ENCODE measurements at regions not wholly inside any gene's neighbourhood (a gene's known extent, or its start where the extent isn't known, plus 50 kb on each side); places are given as distances from the start of the nearest gene placed in this dataset.

- Histone ChIP-seq H2AFZ (ENCODE audit: low read depth, low read length) (no peak overlapping the region), H3K27me3 (ENCODE audit: insufficient read depth, low read depth, low read length) (no peaks in the 10 kb centered on the region), H3K27ac (ENCODE audit: low read length) (peak overlapping the region; percentile 44), H4K20me1 (ENCODE audit: insufficient read depth) (no peaks in the 10 kb centered on the region), H3K9me2 (ENCODE audit: insufficient read depth, low read length) (no peaks in the 10 kb centered on the region), H3K9me3 (ENCODE audit: low read length) (no peaks in the 10 kb centered on the region), H3K79me2 (replicated peaks; ENCODE audit: insufficient read depth, low read length) (no peaks in the 10 kb centered on the region), H3F3A (ENCODE audit: insufficient read depth, low read length, poor library complexity, severe bottlenecking) (no peaks in the 10 kb centered on the region), H3K36me3 (ENCODE audit: insufficient read depth, low read length) (no peaks in the 10 kb centered on the region), H3K4me2 (ENCODE audit: low read length) (peak overlapping the region; percentile 36), H3K9ac (ENCODE audit: low read length) (no peak overlapping the region), H3K4me3 (ENCODE audit: low read length) (no peak overlapping the region)
- TF ChIP-seq MXI1 (conservative IDR thresholded peaks at IDR 0.05; ENCODE audit: poor library complexity, severe bottlenecking) (peak; percentile 54), RAD21 (conservative IDR thresholded peaks at IDR 0.05) (peak; percentile 13), POLR2AphosphoS5 (IDR thresholded peaks at IDR 0.05) (peak; percentile 62), EP300 (conservative IDR thresholded peaks at IDR 0.05; ENCODE audit: poor library complexity, severe bottlenecking) (no peak), REST (IDR thresholded peaks at IDR 0.05; ENCODE audit: borderline replicate concordance) (peak; percentile 98)
Measured at GRCh38 chr4:137611998-137612700, 79.9 kb upstream of the PCDH18 start.

GRCh38 chr4:137610960-137611359, 78.7 kb upstream of the PCDH18 start:
- Histone ChIP-seq H3K27me3 (ENCODE audit: insufficient read depth, low read depth, low read length) (no peaks in the 10 kb centered on the region), H3K27ac (ENCODE audit: low read length) (no peak overlapping the region), H3K9me2 (ENCODE audit: insufficient read depth, low read length) (no peaks in the 10 kb centered on the region), H3K79me2 (replicated peaks; ENCODE audit: insufficient read depth, low read length) (no peaks in the 10 kb centered on the region), H3K36me3 (ENCODE audit: insufficient read depth, low read length) (no peaks in the 10 kb centered on the region), H3K9me3 (ENCODE audit: low read length) (no peaks in the 10 kb centered on the region), H2AFZ (ENCODE audit: low read depth, low read length) (no peak overlapping the region), H3K4me3 (ENCODE audit: low read length) (no peak overlapping the region), H3K4me2 (ENCODE audit: low read length) (no peak overlapping the region), H3K9ac (ENCODE audit: low read length) (no peak overlapping the region), H3F3A (ENCODE audit: insufficient read depth, low read length, poor library complexity, severe bottlenecking) (no peaks in the 10 kb centered on the region), H4K20me1 (ENCODE audit: insufficient read depth) (no peaks in the 10 kb centered on the region)
- no peak for TF ChIP-seq EZH2 (IDR thresholded peaks at IDR 0.05; ENCODE audit: borderline replicate concordance, insufficient read depth, low read length, poor library complexity, severe bottlenecking)
- no peak for TF ChIP-seq TAF1 (IDR thresholded peaks at IDR 0.05; ENCODE audit: low read depth)
- TF ChIP-seq, protein P1, sequence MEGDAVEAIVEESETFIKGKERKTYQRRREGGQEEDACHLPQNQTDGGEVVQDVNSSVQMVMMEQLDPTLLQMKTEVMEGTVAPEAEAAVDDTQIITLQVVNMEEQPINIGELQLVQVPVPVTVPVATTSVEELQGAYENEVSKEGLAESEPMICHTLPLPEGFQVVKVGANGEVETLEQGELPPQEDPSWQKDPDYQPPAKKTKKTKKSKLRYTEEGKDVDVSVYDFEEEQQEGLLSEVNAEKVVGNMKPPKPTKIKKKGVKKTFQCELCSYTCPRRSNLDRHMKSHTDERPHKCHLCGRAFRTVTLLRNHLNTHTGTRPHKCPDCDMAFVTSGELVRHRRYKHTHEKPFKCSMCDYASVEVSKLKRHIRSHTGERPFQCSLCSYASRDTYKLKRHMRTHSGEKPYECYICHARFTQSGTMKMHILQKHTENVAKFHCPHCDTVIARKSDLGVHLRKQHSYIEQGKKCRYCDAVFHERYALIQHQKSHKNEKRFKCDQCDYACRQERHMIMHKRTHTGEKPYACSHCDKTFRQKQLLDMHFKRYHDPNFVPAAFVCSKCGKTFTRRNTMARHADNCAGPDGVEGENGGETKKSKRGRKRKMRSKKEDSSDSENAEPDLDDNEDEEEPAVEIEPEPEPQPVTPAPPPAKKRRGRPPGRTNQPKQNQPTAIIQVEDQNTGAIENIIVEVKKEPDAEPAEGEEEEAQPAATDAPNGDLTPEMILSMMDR (IDR thresholded peaks at IDR 0.05; ENCODE audit: poor library complexity, severe bottlenecking), result peak; percentile 10
- TF ChIP-seq EP300 (conservative IDR thresholded peaks at IDR 0.05; ENCODE audit: poor library complexity, severe bottlenecking), result no peak
